ENCODE measurements at regions not wholly inside any gene's neighbourhood (a gene's known extent, or its start where the extent isn't known, plus 50 kb on each side); places are given as distances from the start of the nearest gene placed in this dataset.

- TF ChIP-seq POLR2A (IDR thresholded peaks at IDR 0.05) = no peak
- TF ChIP-seq CTCF (IDR thresholded peaks at IDR 0.05) = no peak
Observed at GRCh38 chr4:175934506-175934905, 122.4 kb upstream of the GPM6A start.

All from uterus (tissue), 2 donors.